ENCODE measurements at regions not wholly inside any gene's neighbourhood (a gene's known extent, or its start where the extent isn't known, plus 50 kb on each side); places are given as distances from the start of the nearest gene placed in this dataset.

DNA sequence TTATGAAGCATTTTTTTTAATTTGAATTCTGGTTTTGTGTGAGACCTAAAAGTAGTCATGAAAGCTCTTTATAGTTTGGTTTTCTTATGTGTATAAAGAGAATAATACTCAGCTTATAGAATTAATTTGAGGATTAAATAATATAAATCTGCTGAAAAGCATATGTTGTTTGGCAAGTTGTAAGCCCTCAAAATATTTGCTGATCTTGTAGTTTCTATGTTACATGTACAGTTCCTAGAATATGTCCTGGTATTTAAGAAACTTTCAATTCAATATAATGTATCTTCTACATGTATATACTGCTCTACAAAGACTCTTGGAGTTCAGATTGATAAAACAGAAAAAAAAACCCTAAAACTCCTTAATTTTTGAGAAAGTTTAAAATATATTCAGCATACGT lies 605.5 kb upstream of the FAM98A start:
- TF ChIP-seq CTCF (conservative IDR thresholded peaks at IDR 0.05; ENCODE audit: low read length) (no peak), EZH2phosphoT487 (IDR thresholded peaks at IDR 0.05; ENCODE audit: borderline replicate concordance) (no peak)
